Kidney capillary endothelial cell (primary cell): ENCODE measurements at regions not wholly inside any gene's neighbourhood (a gene's known extent, or its start where the extent isn't known, plus 50 kb on each side); places are given as distances from the start of the nearest gene placed in this dataset.

Experiments used
- DNase-seq: peaks from one replicate; pipeline ENCODE4 v3.0.0-alpha.2; 2018; ENCODE audit warnings: low spot score

GRCh38 chr5:133797167-133797566 is 171.3 kb downstream of the C5orf15 start:
- DNase-seq = no peak

GRCh38 chr5:133796186-133796585 is 172.2 kb downstream of the C5orf15 start:
- no peak for DNase-seq

- DNase-seq = no peak
Measured at GRCh38 chr5:133794771-133795415, 173.5 kb downstream of the C5orf15 start.

- DNase-seq = no peak
Measured at GRCh38 chr5:133793756-133794465, 174.5 kb downstream of the C5orf15 start.

- DNase-seq = no peak
Measured at GRCh38 chr5:133792655-133793054, 175.8 kb downstream of the C5orf15 start.

GRCh38 chr5:133792024-133792423 is 176.4 kb downstream of the C5orf15 start:
- DNase-seq = no peak

GRCh38 chr5:133790898-133791297 is 177.5 kb downstream of the C5orf15 start:
- DNase-seq = no peak

- DNase-seq = no peak
Measured at GRCh38 chr5:133789428-133789827, 177.1 kb upstream of the FSTL4 start.

GRCh38 chr5:133788121-133788520 is 175.8 kb upstream of the FSTL4 start:
- DNase-seq = no peak

- DNase-seq = no peak
Measured at GRCh38 chr5:133786420-133786819, 174.1 kb upstream of the FSTL4 start.

- DNase-seq = no peak
Measured at GRCh38 chr5:133785182-133785581, 172.8 kb upstream of the FSTL4 start.

GRCh38 chr5:133783481-133783880 is 171.1 kb upstream of the FSTL4 start:
- no peak for DNase-seq

GRCh38 chr5:133782736-133783135 is 170.4 kb upstream of the FSTL4 start:
- no peak for DNase-seq

- no peak for DNase-seq
Measured at GRCh38 chr5:133781436-133782225, 169.3 kb upstream of the FSTL4 start.

GRCh38 chr5:133780619-133781280 is 168.4 kb upstream of the FSTL4 start:
- DNase-seq = no peak

- DNase-seq = no peak
Measured at GRCh38 chr5:133779828-133780475, 167.6 kb upstream of the FSTL4 start.

- DNase-seq = no peak
Measured at GRCh38 chr5:133778636-133779035, 166.3 kb upstream of the FSTL4 start.

- no peak for DNase-seq
Measured at GRCh38 chr5:133777951-133778350, 165.6 kb upstream of the FSTL4 start.

- no peak for DNase-seq
Measured at GRCh38 chr5:133775584-133776304, 163.4 kb upstream of the FSTL4 start.

- no peak for DNase-seq
Measured at GRCh38 chr5:133773247-133774202, 161.2 kb upstream of the FSTL4 start.
